GM18511 (cell line): ENCODE measurements at regions not wholly inside any gene's neighbourhood (a gene's known extent, or its start where the extent isn't known, plus 50 kb on each side); places are given as distances from the start of the nearest gene placed in this dataset.

Experiments used
- ATAC-seq: cut with Tn5 transposase; IDR thresholded peaks from one replicate; pipeline ENCODE4 v1.9.1; 2021; ENCODE audit warnings: mild to moderate bottlenecking, moderate library complexity; ENCODE audit not compliant: unreplicated experiment

- peak; percentile 84 for ATAC-seq
These were observed 51.5 kb upstream of the TMEM200A start for GRCh38 chr6:130314271-130314670.

DNA sequence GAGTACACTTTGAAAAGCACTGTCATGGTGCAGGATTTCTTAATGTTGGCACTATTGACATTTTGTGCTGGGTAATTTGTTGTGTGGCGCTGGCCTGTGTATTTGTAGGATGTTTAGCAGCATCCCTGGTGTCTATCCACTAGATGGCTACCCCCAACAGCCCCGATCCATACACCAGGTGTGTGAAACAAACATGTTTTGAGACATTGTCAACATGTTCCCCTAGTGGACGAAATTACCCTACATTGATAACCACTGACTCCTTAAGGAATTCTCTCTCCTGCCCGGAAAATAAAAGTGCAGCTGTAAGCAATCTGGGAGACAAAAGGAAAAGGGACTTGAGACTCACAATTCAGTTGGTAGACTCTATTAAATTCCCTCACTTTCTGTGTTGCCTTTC is 52.6 kb upstream of the TMEM200A start:
- ATAC-seq: no peak

DNA sequence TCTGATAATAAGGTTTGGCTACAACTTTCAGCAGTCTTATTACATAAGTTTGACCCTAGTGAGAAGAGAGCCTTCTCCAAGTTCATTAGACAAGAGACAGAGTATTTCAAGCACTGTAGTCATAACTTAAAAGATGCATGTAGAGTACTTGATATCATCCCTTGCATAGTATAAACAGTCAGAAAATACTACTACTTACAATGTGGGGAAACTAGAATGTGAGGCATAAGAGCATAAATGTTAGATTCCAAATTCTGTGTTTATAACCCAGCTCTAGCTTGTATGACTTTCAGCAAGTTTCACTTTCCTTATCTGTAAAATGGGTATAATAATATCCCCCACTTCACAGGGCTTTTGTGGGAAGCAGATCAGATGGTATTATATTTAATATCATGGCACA is 56.8 kb upstream of the TMEM200A start:
- no peak for ATAC-seq

GRCh38 chr6:130307752-130308361 is 58.0 kb upstream of the TMEM200A start:
- ATAC-seq: no peak

DNA sequence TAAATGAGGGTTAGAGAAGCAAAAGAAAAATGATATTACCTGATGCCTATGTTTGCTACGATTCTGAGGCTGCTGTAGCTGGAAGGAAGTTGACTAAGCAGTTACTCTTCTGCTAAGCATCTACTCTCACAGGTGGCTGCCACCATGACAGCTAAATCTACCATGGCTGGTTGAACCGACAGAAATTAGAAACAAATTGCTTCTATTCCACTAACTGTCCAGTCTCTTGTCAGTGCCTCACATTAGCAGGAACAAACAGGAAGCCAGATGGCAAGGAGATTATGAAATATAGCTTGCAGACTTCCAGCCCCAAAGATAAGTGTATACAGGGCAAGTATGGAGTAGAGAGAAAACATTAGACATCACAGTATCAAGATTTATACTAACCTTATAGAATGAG is 59.4 kb upstream of the TMEM200A start:
- no peak for ATAC-seq

- ATAC-seq: no peak
These were observed 62.4 kb upstream of the TMEM200A start for GRCh38 chr6:130303431-130303830.

DNA sequence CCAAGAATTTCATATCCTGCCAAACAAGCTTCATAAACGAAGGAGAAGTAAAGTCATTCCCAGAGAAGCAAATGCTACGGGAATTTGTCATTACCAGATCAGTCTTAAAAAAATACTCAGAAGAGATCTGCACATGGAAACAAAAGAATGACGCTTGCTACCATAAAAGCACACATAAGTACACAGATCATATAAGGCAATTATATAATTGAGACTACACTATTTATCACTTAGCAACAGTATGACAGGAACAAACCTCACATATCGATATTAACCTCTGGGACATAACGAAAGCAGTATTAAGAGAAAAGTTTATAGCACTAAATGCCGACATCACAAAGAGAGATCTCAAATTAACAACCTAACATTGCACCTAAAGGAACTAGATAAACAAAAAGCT is 67.6 kb upstream of the TMEM200A start:
- no peak for ATAC-seq

DNA sequence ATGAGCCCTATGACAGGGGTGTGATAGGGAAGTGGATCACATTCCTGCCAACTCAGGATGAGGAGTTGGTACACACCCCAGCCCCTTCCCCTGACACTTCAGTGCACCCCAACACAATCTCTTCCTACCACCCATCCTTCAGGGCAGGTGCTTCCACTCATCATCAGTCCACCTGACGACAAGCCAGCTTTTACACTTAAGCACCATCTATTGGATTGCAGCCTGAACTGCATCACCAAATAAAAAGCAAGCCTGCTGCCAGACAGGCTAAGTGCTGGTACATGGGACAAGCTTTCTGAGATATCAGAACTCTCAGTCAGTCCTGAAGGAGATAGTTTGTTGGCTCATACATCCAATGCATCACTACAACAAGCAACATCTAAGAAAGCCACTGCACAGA is 69.0 kb upstream of the TMEM200A start:
- ATAC-seq: no peak

DNA sequence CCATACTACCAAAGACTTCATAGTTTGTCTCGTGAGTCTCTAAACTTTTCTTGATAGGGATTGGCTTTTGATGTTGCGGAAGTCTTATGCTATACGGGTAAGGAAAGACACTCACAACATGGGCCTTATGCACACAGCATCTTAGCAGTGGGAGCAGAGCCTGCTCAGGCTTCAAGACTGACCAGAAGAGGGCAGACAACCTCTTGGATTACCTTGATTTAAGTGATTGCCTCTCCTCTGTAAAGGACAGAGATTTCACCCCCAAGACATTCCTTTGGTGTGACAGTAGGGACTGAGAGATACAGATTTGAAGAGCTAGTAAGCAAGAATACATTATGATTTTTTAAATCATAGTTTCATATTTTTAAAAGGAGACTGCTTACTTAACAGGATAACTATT is 71.0 kb upstream of the SAMD3 start:
- peak; percentile 77 for ATAC-seq

- no peak for ATAC-seq
These were observed 65.3 kb upstream of the SAMD3 start for GRCh38 chr6:130288065-130288464.

- ATAC-seq: peak; percentile 60
These were observed 59.7 kb upstream of the SAMD3 start for GRCh38 chr6:130282234-130282995.

- no peak for ATAC-seq
These were observed 53.8 kb upstream of the SAMD3 start for GRCh38 chr6:130276507-130276906.

DNA sequence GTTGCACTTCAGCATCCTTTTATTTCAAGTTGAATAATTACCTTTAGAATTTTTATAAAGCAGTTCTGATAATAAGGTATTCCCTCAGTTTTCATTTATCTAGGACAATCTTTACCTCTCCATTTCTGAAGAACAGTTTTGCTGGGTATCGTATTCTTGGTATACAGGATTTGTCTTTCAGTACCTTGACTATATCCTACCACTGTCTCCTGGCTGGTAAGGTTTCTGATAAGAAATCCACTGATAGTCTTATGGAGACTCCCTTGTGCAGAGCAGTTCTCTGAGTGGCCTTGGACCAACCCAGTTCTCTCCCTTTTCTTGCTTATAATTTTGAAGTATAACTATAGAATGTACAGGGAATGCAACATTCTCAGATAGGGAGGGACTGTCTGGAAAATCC is 51.3 kb upstream of the SAMD3 start:
- ATAC-seq: no peak
